H9 (cell line): ENCODE measurements at regions not wholly inside any gene's neighbourhood (a gene's known extent, or its start where the extent isn't known, plus 50 kb on each side); places are given as distances from the start of the nearest gene placed in this dataset.

Experiments used
- DNase-seq: peaks from one replicate; pipeline ENCODE4 v3.0.0-alpha.2; 2017
- H2AFZ ChIP-seq: one replicate; pipeline ENCODE4 v1.6.1; 2013; ENCODE audit warnings: mild to moderate bottlenecking, low read length, control low read depth, moderate library complexity
- H2AK5ac ChIP-seq: 2 replicates; pipeline ENCODE4 v1.6.1; 2013; ENCODE audit warnings: low read length, control low read depth, mixed read lengths; ENCODE audit not compliant: insufficient read length
- H2BK120ac ChIP-seq: one replicate; pipeline ENCODE4 v1.6.1; 2013; ENCODE audit warnings: low read depth, mild to moderate bottlenecking, low read length, control low read depth, inconsistent platforms; ENCODE audit not compliant: poor library complexity, severe bottlenecking
- H2BK12ac ChIP-seq: 2 replicates; pipeline ENCODE4 v1.6.1; 2013; ENCODE audit warnings: low read length, control low read depth, mixed read lengths, low read depth; ENCODE audit not compliant: insufficient read length
- H2BK15ac ChIP-seq: 2 replicates; pipeline ENCODE4 v1.6.1; 2013; ENCODE audit warnings: low read depth, low read length, control low read depth
- H2BK20ac ChIP-seq: one replicate; pipeline ENCODE4 v1.6.1; 2013; ENCODE audit warnings: low read depth, mild to moderate bottlenecking, low read length, control low read depth, inconsistent platforms; ENCODE audit not compliant: poor library complexity, severe bottlenecking
- H2BK5ac ChIP-seq: 2 replicates; pipeline ENCODE4 v1.6.1; 2013; ENCODE audit warnings: low read length, control low read depth, mixed read lengths; ENCODE audit not compliant: insufficient read length
- H3K14ac ChIP-seq: 2 replicates; pipeline ENCODE4 v1.6.1; 2013; ENCODE audit warnings: low read length, control low read depth; ENCODE audit not compliant: insufficient read depth
- H3K18ac ChIP-seq: 2 replicates; pipeline ENCODE4 v1.6.1; 2013; ENCODE audit warnings: low read depth, mild to moderate bottlenecking, mixed read lengths, low read length, control low read depth; ENCODE audit not compliant: insufficient read length
- H3K23ac ChIP-seq: 2 replicates; pipeline ENCODE4 v1.6.1; 2013; ENCODE audit warnings: low read length, control low read depth, mixed read lengths, low read depth; ENCODE audit not compliant: insufficient read length
- H3K23me2 ChIP-seq: 2 replicates; pipeline ENCODE4 v1.6.1; 2013; ENCODE audit warnings: low read depth, mild to moderate bottlenecking, mixed read lengths, low read length, control low read depth; ENCODE audit not compliant: insufficient read length, poor library complexity, severe bottlenecking
- H3K27ac ChIP-seq: 2 replicates; pipeline ENCODE4 v1.5.1; 2013; ENCODE audit warnings: low read length, control low read depth, mixed read lengths, low read depth; ENCODE audit not compliant: insufficient read length
- H3K27me3 ChIP-seq: 2 replicates; pipeline ENCODE4 v1.6.1; 2013; ENCODE audit warnings: low read length, control low read depth, inconsistent platforms; ENCODE audit not compliant: insufficient read depth
- H3K4ac ChIP-seq: 2 replicates; pipeline ENCODE4 v1.6.1; 2013; ENCODE audit warnings: low read depth, mild to moderate bottlenecking, control low read depth, inconsistent platforms, low read length, moderate library complexity
- H3K4me1 ChIP-seq: 2 replicates; pipeline ENCODE4 v1.6.1; 2013; ENCODE audit warnings: low read length, control low read depth, inconsistent platforms; ENCODE audit not compliant: insufficient read depth
- H3K4me2 ChIP-seq: 2 replicates; pipeline ENCODE4 v1.6.1; 2013; ENCODE audit warnings: low read length, control low read depth, mixed read lengths; ENCODE audit not compliant: insufficient read length, insufficient read depth
- H3K56ac ChIP-seq: 2 replicates; pipeline ENCODE4 v1.6.1; 2013; ENCODE audit warnings: low read depth, mild to moderate bottlenecking, mixed read lengths, low read length, control low read depth; ENCODE audit not compliant: insufficient read length
- H3K79me1 ChIP-seq: 2 replicates; pipeline ENCODE4 v1.6.1; 2013; ENCODE audit warnings: low read depth, mild to moderate bottlenecking, moderate library complexity, low read length, control low read depth, inconsistent platforms; ENCODE audit not compliant: insufficient read depth, poor library complexity, severe bottlenecking
- H3K79me2 ChIP-seq: 2 replicates; pipeline ENCODE4 v1.6.1; 2013; ENCODE audit warnings: low read length, control low read depth, inconsistent platforms; ENCODE audit not compliant: insufficient read depth
- H3K9ac ChIP-seq: 2 replicates; pipeline ENCODE4 v1.6.1; 2013; ENCODE audit warnings: low read length, control low read depth, mixed read lengths; ENCODE audit not compliant: insufficient read length; ENCODE audit errors: extremely low read depth
- H3K9me3 ChIP-seq: one replicate; pipeline ENCODE4 v1.6.1; 2013; ENCODE audit warnings: low read depth, low read length, inconsistent platforms; ENCODE audit not compliant: control insufficient read depth
- H3T11ph ChIP-seq: one replicate; pipeline ENCODE4 v1.6.1; 2013; ENCODE audit warnings: mild to moderate bottlenecking, low read length, control low read depth, inconsistent platforms
- H4K20me1 ChIP-seq: one replicate; pipeline ENCODE4 v1.6.1; 2013; ENCODE audit not compliant: control insufficient read depth, insufficient read length, insufficient read depth
- H4K5ac ChIP-seq: 2 replicates; pipeline ENCODE4 v1.6.1; 2013; ENCODE audit warnings: low read depth, mild to moderate bottlenecking, mixed read lengths, low read length, control low read depth; ENCODE audit not compliant: insufficient read length
- H4K8ac ChIP-seq: replicated peaks from 2 replicates; pipeline ENCODE4 v1.6.1; 2013; ENCODE audit warnings: low read length, control low read depth, mixed read lengths, low read depth; ENCODE audit not compliant: insufficient read length
- H4K91ac ChIP-seq: 2 replicates; pipeline ENCODE4 v1.6.1; 2013; ENCODE audit warnings: low read depth, mild to moderate bottlenecking, moderate library complexity, mixed read lengths, low read length, control low read depth; ENCODE audit not compliant: insufficient read length
- H3K27ac Mint-ChIP-seq, 3 experiments: 2 replicates in 2 of 3; 3 replicates in 1 of 3; pipeline ENCODE4 v1.8.0; 2020 to 2021; ENCODE audit warnings: mixed read lengths in 3 of 3, mild to moderate bottlenecking in 1 of 3, moderate library complexity in 1 of 3
- H3K27me3 Mint-ChIP-seq: 2 replicates; pipeline ENCODE4 v1.8.0; 2021; ENCODE audit warnings: low read depth, mild to moderate bottlenecking, moderate library complexity, mixed read lengths
- H3K36me3 Mint-ChIP-seq, 3 experiments: 2 replicates in 2 of 3; 3 replicates in 1 of 3; pipeline ENCODE4 v1.8.0; 2020 to 2021; ENCODE audit warnings: low read depth in 3 of 3, mixed read lengths in 3 of 3; ENCODE audit not compliant: insufficient read depth in 1 of 3
- H3K4me1 Mint-ChIP-seq, 2 experiments: 2 replicates each; pipeline ENCODE4 v1.8.0; 2020; ENCODE audit warnings: mixed read lengths in 2 of 2
- H3K4me3 Mint-ChIP-seq, 2 experiments: 2 replicates in 1 of 2; 3 replicates in 1 of 2; pipeline ENCODE4 v1.8.0; 2020 to 2021; ENCODE audit warnings: mild to moderate bottlenecking in 2 of 2, mixed read lengths in 2 of 2, moderate library complexity in 1 of 2
- H3K9me3 Mint-ChIP-seq, 2 experiments: 2 replicates in 1 of 2; 3 replicates in 1 of 2; pipeline ENCODE4 v1.8.0; 2020; ENCODE audit warnings: mild to moderate bottlenecking in 2 of 2, mixed read lengths in 2 of 2, moderate library complexity in 1 of 2
- WGBS: extraction: QIAGEN DNeasy Blood & Tissue Kit; methylation state at CpG from one replicate; pipeline ENCODE4 v1.1.7; 2013; ENCODE audit warnings: missing lambda C conversion rate, low lambda C conversion rate, mixed read lengths; ENCODE audit not compliant: insufficient read length; ENCODE audit errors: extremely low coverage; 5-methylcytosine and 5-hydroxymethylcytosine counted together
- TF ChIP-seq, protein P1 (sequence below): fragments of 200-600 bp; sonication (generic); conservative IDR thresholded peaks from 3 replicates; pipeline ENCODE4 v1.8.0; 2021; ENCODE audit warnings: antibody characterized with exemption, mild to moderate bottlenecking

DNA sequence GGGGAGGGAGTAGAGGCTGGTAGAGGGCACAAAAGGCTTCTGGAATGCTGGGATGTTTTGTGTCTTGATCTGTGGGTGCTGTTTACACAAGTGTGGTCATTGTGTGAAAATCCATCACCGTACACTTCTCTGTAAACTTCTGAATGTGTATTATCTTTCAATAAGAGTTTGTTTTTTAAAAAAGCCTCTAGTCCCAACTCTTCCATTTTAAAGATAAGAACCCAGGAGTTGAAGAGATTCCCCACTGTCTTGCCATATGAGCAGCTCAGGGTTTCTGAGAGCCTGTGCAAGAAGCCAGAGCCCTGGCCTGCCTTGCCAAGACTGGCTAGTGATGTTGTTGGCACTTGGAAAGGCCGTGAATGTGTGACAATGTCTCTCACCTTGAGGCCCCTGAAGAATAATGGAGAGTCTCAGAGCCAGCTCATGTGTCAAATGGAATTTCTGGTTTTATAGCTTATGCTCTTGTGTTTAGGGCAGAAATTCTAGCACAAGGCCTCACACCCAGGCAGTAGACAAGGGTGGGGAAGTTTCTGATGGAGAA, 57.5 kb upstream of the NPAS1 start:
- no peak overlapping the region for H4K91ac ChIP-seq
- no peak overlapping the region for H3K18ac ChIP-seq
- no peak overlapping the region for H2BK12ac ChIP-seq
- no peak overlapping the region for H2BK120ac ChIP-seq
- no peaks in the 10 kb centered on the region for H3K27me3 ChIP-seq
- H3K4me1 ChIP-seq, result no peaks in the 10 kb centered on the region; the same call in 1 of the 2 replicates
- no peak overlapping the region for H3T11ph ChIP-seq
- H2BK5ac ChIP-seq, result no peak overlapping the region
- H3K27me3 Mint-ChIP-seq, result no peaks in the 10 kb centered on the region
- H3K4me2 ChIP-seq, result no peak overlapping the region
- no peaks in the 10 kb centered on the region; a peak in 1 of 5 replicates for H3K9me3 Mint-ChIP-seq
- no peaks in the 10 kb centered on the region for H3K79me1 ChIP-seq
- H3K4me3 Mint-ChIP-seq, result no peak overlapping the region
- TF ChIP-seq, protein P1, sequence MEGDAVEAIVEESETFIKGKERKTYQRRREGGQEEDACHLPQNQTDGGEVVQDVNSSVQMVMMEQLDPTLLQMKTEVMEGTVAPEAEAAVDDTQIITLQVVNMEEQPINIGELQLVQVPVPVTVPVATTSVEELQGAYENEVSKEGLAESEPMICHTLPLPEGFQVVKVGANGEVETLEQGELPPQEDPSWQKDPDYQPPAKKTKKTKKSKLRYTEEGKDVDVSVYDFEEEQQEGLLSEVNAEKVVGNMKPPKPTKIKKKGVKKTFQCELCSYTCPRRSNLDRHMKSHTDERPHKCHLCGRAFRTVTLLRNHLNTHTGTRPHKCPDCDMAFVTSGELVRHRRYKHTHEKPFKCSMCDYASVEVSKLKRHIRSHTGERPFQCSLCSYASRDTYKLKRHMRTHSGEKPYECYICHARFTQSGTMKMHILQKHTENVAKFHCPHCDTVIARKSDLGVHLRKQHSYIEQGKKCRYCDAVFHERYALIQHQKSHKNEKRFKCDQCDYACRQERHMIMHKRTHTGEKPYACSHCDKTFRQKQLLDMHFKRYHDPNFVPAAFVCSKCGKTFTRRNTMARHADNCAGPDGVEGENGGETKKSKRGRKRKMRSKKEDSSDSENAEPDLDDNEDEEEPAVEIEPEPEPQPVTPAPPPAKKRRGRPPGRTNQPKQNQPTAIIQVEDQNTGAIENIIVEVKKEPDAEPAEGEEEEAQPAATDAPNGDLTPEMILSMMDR, result no peak
- H3K9ac ChIP-seq, result no peak overlapping the region
- no peaks in the 10 kb centered on the region for H3K79me2 ChIP-seq
- no peak overlapping the region for H3K14ac ChIP-seq
- no peak overlapping the region for H3K23ac ChIP-seq
- H3K4ac ChIP-seq, result no peak overlapping the region
- H2BK20ac ChIP-seq, result no peak overlapping the region
- peaks cover 0 to 6% (median 3%) of the 10 kb centered on the region in 3 experiments; a peak in 3 of 7 replicates for H3K36me3 Mint-ChIP-seq
- peak overlapping the region in 2 of 3 experiments; percentile 44 to 67; a peak in 3 of 7 replicates for H3K27ac Mint-ChIP-seq
- no peak overlapping the region for H4K5ac ChIP-seq
- H2AFZ ChIP-seq, result no peak overlapping the region
- H2AK5ac ChIP-seq, result no peak overlapping the region
- DNase-seq, result no peak
- no peaks in the 10 kb centered on the region for H3K23me2 ChIP-seq
- WGBS, result no CpG with 5 or more reads among the region's 2 CpGs
- no peaks in the 10 kb centered on the region for H3K9me3 ChIP-seq
- peaks cover 0 to 6% of the 10 kb centered on the region in 2 experiments; a peak in 2 of 4 replicates for H3K4me1 Mint-ChIP-seq
- no peak overlapping the region for H3K27ac ChIP-seq
- no peak overlapping the region for H2BK15ac ChIP-seq
- H4K8ac ChIP-seq, result no peak overlapping the region
- H3K56ac ChIP-seq, result no peak overlapping the region
- no peaks in the 10 kb centered on the region for H4K20me1 ChIP-seq
